ENCODE measurements at regions not wholly inside any gene's neighbourhood (a gene's known extent, or its start where the extent isn't known, plus 50 kb on each side); places are given as distances from the start of the nearest gene placed in this dataset.

GRCh38 chr4:129806986-129807385 is 711.0 kb downstream of the C4orf33 start:
- TF ChIP-seq SP1 (IDR thresholded peaks at IDR 0.05): no peak
- no peak for TF ChIP-seq ZNF384 (IDR thresholded peaks at IDR 0.05)
- TF ChIP-seq FOXA1 (IDR thresholded peaks at IDR 0.05): no peak
- TF ChIP-seq BHLHE40 (IDR thresholded peaks at IDR 0.05; ENCODE audit: borderline replicate concordance): no peak
- no peak for TF ChIP-seq FOXK2 (IDR thresholded peaks at IDR 0.05)
- no peak for TF ChIP-seq PKNOX1 (IDR thresholded peaks at IDR 0.05)
- no peak for TF ChIP-seq NFRKB (IDR thresholded peaks at IDR 0.05)
- TF ChIP-seq ARNT (IDR thresholded peaks at IDR 0.05): no peak

Data from HEK293T (cell line).